ENCODE measurements at regions not wholly inside any gene's neighbourhood (a gene's known extent, or its start where the extent isn't known, plus 50 kb on each side); places are given as distances from the start of the nearest gene placed in this dataset.

DNA sequence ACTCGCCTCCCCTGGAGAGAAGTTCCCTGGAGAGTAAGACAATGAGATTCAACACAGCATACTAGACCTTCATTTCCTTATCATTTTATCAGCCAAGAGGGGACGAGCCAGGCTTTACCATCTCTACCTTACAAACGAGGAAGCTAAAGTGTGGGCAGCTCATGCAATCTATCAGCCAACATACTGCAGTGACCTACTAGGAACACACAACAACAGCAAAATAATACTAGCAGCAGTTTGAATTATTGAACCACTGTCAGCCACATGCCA, 60.0 kb upstream of the TEX51 start:
- H3K79me2 ChIP-seq (ENCODE audit: insufficient read depth, low read length): no peaks in the 10 kb centered on the region
- TF ChIP-seq CBX3 (IDR thresholded peaks at IDR 0.05; ENCODE audit: low read depth) (no peak), RAD21 (IDR thresholded peaks at IDR 0.05; ENCODE audit: low read depth) (no peak), EGR1 (IDR thresholded peaks at IDR 0.05; ENCODE audit: low read depth) (no peak), SRF (IDR thresholded peaks at IDR 0.05; ENCODE audit: low read depth) (no peak), FOSL1 (IDR thresholded peaks at IDR 0.05; ENCODE audit: low read depth) (no peak)
- TF ChIP-seq, protein P1, sequence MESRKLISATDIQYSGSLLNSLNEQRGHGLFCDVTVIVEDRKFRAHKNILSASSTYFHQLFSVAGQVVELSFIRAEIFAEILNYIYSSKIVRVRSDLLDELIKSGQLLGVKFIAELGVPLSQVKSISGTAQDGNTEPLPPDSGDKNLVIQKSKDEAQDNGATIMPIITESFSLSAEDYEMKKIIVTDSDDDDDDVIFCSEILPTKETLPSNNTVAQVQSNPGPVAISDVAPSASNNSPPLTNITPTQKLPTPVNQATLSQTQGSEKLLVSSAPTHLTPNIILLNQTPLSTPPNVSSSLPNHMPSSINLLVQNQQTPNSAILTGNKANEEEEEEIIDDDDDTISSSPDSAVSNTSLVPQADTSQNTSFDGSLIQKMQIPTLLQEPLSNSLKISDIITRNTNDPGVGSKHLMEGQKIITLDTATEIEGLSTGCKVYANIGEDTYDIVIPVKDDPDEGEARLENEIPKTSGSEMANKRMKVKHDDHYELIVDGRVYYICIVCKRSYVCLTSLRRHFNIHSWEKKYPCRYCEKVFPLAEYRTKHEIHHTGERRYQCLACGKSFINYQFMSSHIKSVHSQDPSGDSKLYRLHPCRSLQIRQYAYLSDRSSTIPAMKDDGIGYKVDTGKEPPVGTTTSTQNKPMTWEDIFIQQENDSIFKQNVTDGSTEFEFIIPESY (IDR thresholded peaks at IDR 0.05; ENCODE audit: extremely low read depth, insufficient replicate concordance, low read length): no peak
- H3K4me3 ChIP-seq (replicated peaks in 1 of 2; ENCODE audit: low read depth in 1 of 2, low read length in 2 of 2): no peak overlapping the region
- intact Hi-C loops (cut with micrococcal nuclease): no loop called here
- RAD21 ChIA-PET (ENCODE audit: low non-redundant PET in 1 of 2, low total read pairs in 2 of 2, uncharacterized antibody in 2 of 2, unreplicated experiment in 2 of 2): no interaction called here
- H3K9me3 ChIP-seq (ENCODE audit: control insufficient read depth in 1 of 2, insufficient read depth in 1 of 2, low read depth in 1 of 2, low read length in 2 of 2): no peaks in the 10 kb centered on the region
- H3K27me3 ChIP-seq (ENCODE audit: insufficient read depth, low read length): peaks cover 17% of the 10 kb centered on the region
- H3K9me2 ChIP-seq (ENCODE audit: insufficient read depth): no peaks in the 10 kb centered on the region
- no peak overlapping the region for H2AFZ ChIP-seq (ENCODE audit: low read depth, low read length, poor library complexity, severe bottlenecking)
- no peaks in the 10 kb centered on the region for H4K20me1 ChIP-seq (ENCODE audit: insufficient read depth)
- CTCF ChIA-PET: no interaction called here
- H3K9ac ChIP-seq (ENCODE audit: low read length): no peak overlapping the region
- no peak overlapping the region for H3K27ac ChIP-seq (ENCODE audit: low read depth, low read length)
- DNase-seq (ENCODE audit: low read depth, low spot score): no peak
- no peak overlapping the region for H3K4me2 ChIP-seq (ENCODE audit: low read length)
- no peaks in the 10 kb centered on the region for H3K4me1 ChIP-seq (ENCODE audit: control insufficient read depth in 1 of 2, insufficient read depth in 2 of 2, low read length in 2 of 2)
- no TSS peak for BruUV-seq (replicated peaks)
- H3K36me3 ChIP-seq (ENCODE audit: control insufficient read depth in 1 of 2, insufficient read depth in 2 of 2, low read length in 2 of 2): no peaks in the 10 kb centered on the region
- POLR2A ChIA-PET: no interaction called here
- ATAC-seq: no peak

GRCh38 chr2:126839796-126840195, 58.9 kb upstream of the TEX51 start:
- Histone ChIP-seq H2AFZ (ENCODE audit: low read depth, low read length, poor library complexity, severe bottlenecking) (no peak overlapping the region), H3K27me3 (ENCODE audit: insufficient read depth, low read length) (peaks cover 17% of the 10 kb centered on the region), H3K9me3 (ENCODE audit: control insufficient read depth in 1 of 2, insufficient read depth in 1 of 2, low read depth in 1 of 2, low read length in 2 of 2) (no peaks in the 10 kb centered on the region), H3K4me3 (replicated peaks in 1 of 2; ENCODE audit: low read depth in 1 of 2, low read length in 2 of 2) (no peak overlapping the region), H3K27ac (ENCODE audit: low read depth, low read length) (no peak overlapping the region), H3K4me2 (ENCODE audit: low read length) (no peak overlapping the region), H3K4me1 (ENCODE audit: control insufficient read depth in 1 of 2, insufficient read depth in 2 of 2, low read length in 2 of 2) (no peaks in the 10 kb centered on the region), H3K9ac (ENCODE audit: low read length) (no peak overlapping the region), H3K36me3 (ENCODE audit: control insufficient read depth in 1 of 2, insufficient read depth in 2 of 2, low read length in 2 of 2) (no peaks in the 10 kb centered on the region), H4K20me1 (ENCODE audit: insufficient read depth) (no peaks in the 10 kb centered on the region), H3K9me2 (ENCODE audit: insufficient read depth) (no peaks in the 10 kb centered on the region), H3K79me2 (ENCODE audit: insufficient read depth, low read length) (no peaks in the 10 kb centered on the region)
- ChIA-PET POLR2A (no interaction called here), CTCF (no interaction called here), RAD21 (ENCODE audit: low non-redundant PET in 1 of 2, low total read pairs in 2 of 2, uncharacterized antibody in 2 of 2, unreplicated experiment in 2 of 2) (no interaction called here)
- intact Hi-C loops (cut with micrococcal nuclease): no loop called here
- no TSS peak for BruUV-seq (replicated peaks)
- no peak for DNase-seq (ENCODE audit: low read depth, low spot score)
- no peak for ATAC-seq
- TF ChIP-seq CEBPB (IDR thresholded peaks at IDR 0.05; ENCODE audit: low read depth) (no peak), POLR2AphosphoS5 (IDR thresholded peaks at IDR 0.05; ENCODE audit: low read depth, low read length) (no peak), ATF3 (IDR thresholded peaks at IDR 0.05) (no peak), SIN3A (IDR thresholded peaks at IDR 0.05; ENCODE audit: low read depth) (no peak), ELF1 (IDR thresholded peaks at IDR 0.05; ENCODE audit: borderline replicate concordance, low read depth) (no peak), POLR2A (IDR thresholded peaks at IDR 0.05; ENCODE audit: borderline replicate concordance, extremely low read depth, insufficient read depth, insufficient read length) (no peak), ZNF274 (IDR thresholded peaks at IDR 0.05; ENCODE audit: low read depth, low read length) (no peak), SP1 (IDR thresholded peaks at IDR 0.05; ENCODE audit: low read depth) (no peak)
- TF ChIP-seq, protein P2, sequence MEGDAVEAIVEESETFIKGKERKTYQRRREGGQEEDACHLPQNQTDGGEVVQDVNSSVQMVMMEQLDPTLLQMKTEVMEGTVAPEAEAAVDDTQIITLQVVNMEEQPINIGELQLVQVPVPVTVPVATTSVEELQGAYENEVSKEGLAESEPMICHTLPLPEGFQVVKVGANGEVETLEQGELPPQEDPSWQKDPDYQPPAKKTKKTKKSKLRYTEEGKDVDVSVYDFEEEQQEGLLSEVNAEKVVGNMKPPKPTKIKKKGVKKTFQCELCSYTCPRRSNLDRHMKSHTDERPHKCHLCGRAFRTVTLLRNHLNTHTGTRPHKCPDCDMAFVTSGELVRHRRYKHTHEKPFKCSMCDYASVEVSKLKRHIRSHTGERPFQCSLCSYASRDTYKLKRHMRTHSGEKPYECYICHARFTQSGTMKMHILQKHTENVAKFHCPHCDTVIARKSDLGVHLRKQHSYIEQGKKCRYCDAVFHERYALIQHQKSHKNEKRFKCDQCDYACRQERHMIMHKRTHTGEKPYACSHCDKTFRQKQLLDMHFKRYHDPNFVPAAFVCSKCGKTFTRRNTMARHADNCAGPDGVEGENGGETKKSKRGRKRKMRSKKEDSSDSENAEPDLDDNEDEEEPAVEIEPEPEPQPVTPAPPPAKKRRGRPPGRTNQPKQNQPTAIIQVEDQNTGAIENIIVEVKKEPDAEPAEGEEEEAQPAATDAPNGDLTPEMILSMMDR (IDR thresholded peaks at IDR 0.05 in 2 of 3, conservative IDR thresholded peaks at IDR 0.05 in 1 of 3; ENCODE audit: borderline replicate concordance in 1 of 3, insufficient read depth in 1 of 3, low read depth in 2 of 3, low read length in 2 of 3): no peak
- TF ChIP-seq, protein P3, sequence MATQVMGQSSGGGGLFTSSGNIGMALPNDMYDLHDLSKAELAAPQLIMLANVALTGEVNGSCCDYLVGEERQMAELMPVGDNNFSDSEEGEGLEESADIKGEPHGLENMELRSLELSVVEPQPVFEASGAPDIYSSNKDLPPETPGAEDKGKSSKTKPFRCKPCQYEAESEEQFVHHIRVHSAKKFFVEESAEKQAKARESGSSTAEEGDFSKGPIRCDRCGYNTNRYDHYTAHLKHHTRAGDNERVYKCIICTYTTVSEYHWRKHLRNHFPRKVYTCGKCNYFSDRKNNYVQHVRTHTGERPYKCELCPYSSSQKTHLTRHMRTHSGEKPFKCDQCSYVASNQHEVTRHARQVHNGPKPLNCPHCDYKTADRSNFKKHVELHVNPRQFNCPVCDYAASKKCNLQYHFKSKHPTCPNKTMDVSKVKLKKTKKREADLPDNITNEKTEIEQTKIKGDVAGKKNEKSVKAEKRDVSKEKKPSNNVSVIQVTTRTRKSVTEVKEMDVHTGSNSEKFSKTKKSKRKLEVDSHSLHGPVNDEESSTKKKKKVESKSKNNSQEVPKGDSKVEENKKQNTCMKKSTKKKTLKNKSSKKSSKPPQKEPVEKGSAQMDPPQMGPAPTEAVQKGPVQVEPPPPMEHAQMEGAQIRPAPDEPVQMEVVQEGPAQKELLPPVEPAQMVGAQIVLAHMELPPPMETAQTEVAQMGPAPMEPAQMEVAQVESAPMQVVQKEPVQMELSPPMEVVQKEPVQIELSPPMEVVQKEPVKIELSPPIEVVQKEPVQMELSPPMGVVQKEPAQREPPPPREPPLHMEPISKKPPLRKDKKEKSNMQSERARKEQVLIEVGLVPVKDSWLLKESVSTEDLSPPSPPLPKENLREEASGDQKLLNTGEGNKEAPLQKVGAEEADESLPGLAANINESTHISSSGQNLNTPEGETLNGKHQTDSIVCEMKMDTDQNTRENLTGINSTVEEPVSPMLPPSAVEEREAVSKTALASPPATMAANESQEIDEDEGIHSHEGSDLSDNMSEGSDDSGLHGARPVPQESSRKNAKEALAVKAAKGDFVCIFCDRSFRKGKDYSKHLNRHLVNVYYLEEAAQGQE (IDR thresholded peaks at IDR 0.05; ENCODE audit: low read depth): no peak
